NCI-H2196 treated with DMSO at 0.1 percent for 48 hours (cell line): ENCODE measurements at regions not wholly inside any gene's neighbourhood (a gene's known extent, or its start where the extent isn't known, plus 50 kb on each side); places are given as distances from the start of the nearest gene placed in this dataset.

Source experiments
- DNase-seq: peaks from one replicate; lab custom pipeline; 2025; ENCODE audit not compliant: unreplicated experiment; lab: John Stamatoyannopoulos, UW

GRCh38 chr6:744666-745353 is 51.9 kb upstream of the EXOC2 start:
- DNase-seq, result no peak

GRCh38 chr6:743320-744096 is 50.6 kb upstream of the EXOC2 start:
- DNase-seq, result no peak
